Nephron progenitor cell (in vitro differentiated cells): ENCODE measurements at regions not wholly inside any gene's neighbourhood (a gene's known extent, or its start where the extent isn't known, plus 50 kb on each side); places are given as distances from the start of the nearest gene placed in this dataset.

Source experiments
- DNase-seq: peaks from one replicate; pipeline ENCODE4 v3.0.0; 2021
- H3K27ac Mint-ChIP-seq: 2 replicates; pipeline ENCODE4 v1.8.0; 2021; ENCODE audit warnings: mild to moderate bottlenecking, moderate library complexity, mixed read lengths
- H3K27me3 Mint-ChIP-seq: 2 replicates; pipeline ENCODE4 v1.8.0; 2021; ENCODE audit warnings: mild to moderate bottlenecking, low read depth, mixed read lengths; ENCODE audit not compliant: poor library complexity
- H3K36me3 Mint-ChIP-seq: 2 replicates; pipeline ENCODE4 v1.8.0; 2021; ENCODE audit warnings: low read depth, mixed read lengths
- H3K4me1 Mint-ChIP-seq: 2 replicates; pipeline ENCODE4 v1.8.0; 2021; ENCODE audit warnings: mixed read lengths
- H3K4me3 Mint-ChIP-seq: 2 replicates; pipeline ENCODE4 v1.8.0; 2021; ENCODE audit warnings: mild to moderate bottlenecking, moderate library complexity, mixed read lengths
- H3K9me3 Mint-ChIP-seq: 2 replicates; pipeline ENCODE4 v1.8.0; 2021; ENCODE audit warnings: mild to moderate bottlenecking, moderate library complexity, mixed read lengths
- TF ChIP-seq, protein P1 (sequence below): fragments of 200-600 bp; sonication (generic); IDR thresholded peaks from 2 replicates; pipeline ENCODE4 v1.5.0; 2021; ENCODE audit warnings: antibody characterized with exemption

DNA sequence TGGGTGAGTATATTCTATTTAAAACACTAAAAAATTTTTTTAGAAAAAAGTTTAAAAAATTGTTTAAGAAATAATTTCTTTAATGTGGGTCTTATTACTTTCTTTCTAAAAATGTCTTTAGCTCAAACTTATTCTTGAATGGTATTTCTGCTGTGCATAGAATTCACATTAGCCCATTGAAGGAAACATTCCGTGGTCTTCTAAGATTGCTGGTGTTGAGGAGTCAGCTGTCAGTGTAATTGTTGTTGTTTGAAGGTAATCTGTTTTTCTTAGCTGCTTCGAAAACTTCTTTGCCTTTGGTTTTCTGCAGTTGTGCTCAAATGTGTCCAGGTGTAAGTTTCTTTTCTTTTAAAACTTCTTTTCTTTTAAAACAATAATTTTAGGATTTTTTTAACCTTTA is 85.4 kb upstream of the KLF12 start:
- H3K9me3 Mint-ChIP-seq: peaks cover 11% of the 10 kb centered on the region
- no peak for DNase-seq
- no peaks in the 10 kb centered on the region for H3K27me3 Mint-ChIP-seq
- no peak overlapping the region for H3K4me3 Mint-ChIP-seq
- no peak overlapping the region for H3K27ac Mint-ChIP-seq
- H3K36me3 Mint-ChIP-seq: no peaks in the 10 kb centered on the region
- peaks cover 9% of the 10 kb centered on the region for H3K4me1 Mint-ChIP-seq
- TF ChIP-seq, protein P1, sequence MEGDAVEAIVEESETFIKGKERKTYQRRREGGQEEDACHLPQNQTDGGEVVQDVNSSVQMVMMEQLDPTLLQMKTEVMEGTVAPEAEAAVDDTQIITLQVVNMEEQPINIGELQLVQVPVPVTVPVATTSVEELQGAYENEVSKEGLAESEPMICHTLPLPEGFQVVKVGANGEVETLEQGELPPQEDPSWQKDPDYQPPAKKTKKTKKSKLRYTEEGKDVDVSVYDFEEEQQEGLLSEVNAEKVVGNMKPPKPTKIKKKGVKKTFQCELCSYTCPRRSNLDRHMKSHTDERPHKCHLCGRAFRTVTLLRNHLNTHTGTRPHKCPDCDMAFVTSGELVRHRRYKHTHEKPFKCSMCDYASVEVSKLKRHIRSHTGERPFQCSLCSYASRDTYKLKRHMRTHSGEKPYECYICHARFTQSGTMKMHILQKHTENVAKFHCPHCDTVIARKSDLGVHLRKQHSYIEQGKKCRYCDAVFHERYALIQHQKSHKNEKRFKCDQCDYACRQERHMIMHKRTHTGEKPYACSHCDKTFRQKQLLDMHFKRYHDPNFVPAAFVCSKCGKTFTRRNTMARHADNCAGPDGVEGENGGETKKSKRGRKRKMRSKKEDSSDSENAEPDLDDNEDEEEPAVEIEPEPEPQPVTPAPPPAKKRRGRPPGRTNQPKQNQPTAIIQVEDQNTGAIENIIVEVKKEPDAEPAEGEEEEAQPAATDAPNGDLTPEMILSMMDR: no peak

GRCh38 chr13:74218291-74218690 is 84.1 kb upstream of the KLF12 start:
- TF ChIP-seq, protein P1: no peak
- H3K9me3 Mint-ChIP-seq: peaks cover 11% of the 10 kb centered on the region
- no peaks in the 10 kb centered on the region for H3K36me3 Mint-ChIP-seq
- H3K27me3 Mint-ChIP-seq: no peaks in the 10 kb centered on the region
- no peak for DNase-seq
- H3K27ac Mint-ChIP-seq: no peak overlapping the region
- no peak overlapping the region for H3K4me3 Mint-ChIP-seq
- H3K4me1 Mint-ChIP-seq: peaks cover 9% of the 10 kb centered on the region

GRCh38 chr13:74217811-74218210 is 83.6 kb upstream of the KLF12 start:
- Mint-ChIP-seq H3K4me1 (peaks cover 9% of the 10 kb centered on the region), H3K36me3 (no peaks in the 10 kb centered on the region), H3K27ac (no peak overlapping the region), H3K4me3 (no peak overlapping the region), H3K27me3 (no peaks in the 10 kb centered on the region), H3K9me3 (peaks cover 11% of the 10 kb centered on the region)
- no peak for DNase-seq
- TF ChIP-seq, protein P1: no peak

GRCh38 chr13:74215420-74215819 is 81.2 kb upstream of the KLF12 start:
- DNase-seq: no peak
- Mint-ChIP-seq H3K4me1 (peaks cover 15% of the 10 kb centered on the region), H3K36me3 (no peaks in the 10 kb centered on the region), H3K4me3 (no peak overlapping the region), H3K27ac (no peak overlapping the region), H3K9me3 (peaks cover 1% of the 10 kb centered on the region), H3K27me3 (no peaks in the 10 kb centered on the region)
- TF ChIP-seq, protein P1: no peak

GRCh38 chr13:74214321-74214720 is 80.1 kb upstream of the KLF12 start:
- Mint-ChIP-seq H3K4me1 (peaks cover 8% of the 10 kb centered on the region), H3K27me3 (no peaks in the 10 kb centered on the region), H3K9me3 (no peaks in the 10 kb centered on the region), H3K36me3 (no peaks in the 10 kb centered on the region), H3K4me3 (no peak overlapping the region), H3K27ac (no peak overlapping the region)
- TF ChIP-seq, protein P1: no peak
- DNase-seq: no peak

DNA sequence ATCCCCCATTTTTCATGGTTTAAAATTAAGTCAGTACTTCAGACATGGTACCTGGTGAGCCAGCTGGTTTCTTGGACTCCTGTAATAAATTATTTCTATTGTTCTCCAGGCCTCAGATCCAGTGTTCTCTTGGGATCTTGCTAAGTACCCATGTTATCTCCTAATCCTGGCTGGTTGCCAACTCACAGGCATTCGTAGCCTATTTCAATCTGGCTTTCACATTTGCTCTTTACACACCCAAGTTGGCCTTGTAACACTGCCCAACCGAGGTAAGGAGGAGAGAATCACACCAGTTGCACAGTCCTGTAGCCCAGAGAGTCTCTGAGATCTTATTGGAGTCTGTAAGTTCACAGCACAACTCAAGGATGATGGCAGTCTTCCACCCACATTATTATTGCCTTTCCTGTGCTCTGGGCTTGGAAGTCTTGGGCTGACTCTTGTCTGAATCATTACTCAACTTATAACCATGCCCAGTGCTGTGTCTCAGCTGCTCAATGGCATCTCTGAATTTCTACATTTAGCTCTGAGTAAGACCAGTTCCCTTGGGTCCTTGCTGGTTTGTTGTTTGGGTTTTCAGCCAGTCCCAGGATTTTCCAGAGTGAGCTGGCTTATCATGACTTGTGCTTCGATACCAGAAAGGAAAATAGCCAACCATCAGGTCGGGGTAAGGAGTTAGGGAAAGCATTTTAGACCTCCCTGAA is 76.6 kb upstream of the KLF12 start:
- H3K27ac Mint-ChIP-seq: no peak overlapping the region
- H3K27me3 Mint-ChIP-seq: no peaks in the 10 kb centered on the region
- H3K9me3 Mint-ChIP-seq: peaks cover 9% of the 10 kb centered on the region
- no peak for DNase-seq
- peaks cover 6% of the 10 kb centered on the region for H3K4me1 Mint-ChIP-seq
- TF ChIP-seq, protein P1: no peak
- no peak overlapping the region for H3K4me3 Mint-ChIP-seq
- H3K36me3 Mint-ChIP-seq: peaks cover 5% of the 10 kb centered on the region
